HCT116 (cell line): ENCODE measurements at regions not wholly inside any gene's neighbourhood (a gene's known extent, or its start where the extent isn't known, plus 50 kb on each side); places are given as distances from the start of the nearest gene placed in this dataset.

ENCODE experiments used
- EZH2 ChIP-seq: fragments of 200-600 bp; sonication (generic); IDR thresholded peaks from 2 replicates; pipeline ENCODE4 v1.6.1; 2017; ENCODE audit warnings: antibody characterized with exemption, mixed run types
- JUND ChIP-seq: IDR thresholded peaks from 2 replicates; pipeline ENCODE4 v1.6.1; 2012
- POLR2A ChIP-seq: IDR thresholded peaks from 2 replicates; pipeline ENCODE4 v1.7.0; 2011; ENCODE audit warnings: borderline replicate concordance; ENCODE audit not compliant: insufficient read depth, insufficient read length; ENCODE audit errors: extremely low read depth
- POLR2AphosphoS5 ChIP-seq: IDR thresholded peaks from 2 replicates; pipeline ENCODE4 v1.6.1; 2011; ENCODE audit warnings: mild to moderate bottlenecking, low read depth, low read length, moderate library complexity
- TF ChIP-seq, protein P1 (sequence below), 3 experiments: fragments of 200-600 bp in 1 of 3; sonication (generic) in 1 of 3; IDR thresholded peaks in 2 of 3; conservative IDR thresholded peaks in 1 of 3; 2 replicates each; pipeline ENCODE4 v1.5.1; 2012 to 2017; ENCODE audit warnings: low read depth in 2 of 3, low read length in 2 of 3, antibody characterized with exemption in 1 of 3, borderline replicate concordance in 1 of 3, control low read depth in 1 of 3, mild to moderate bottlenecking in 1 of 3, mixed read lengths in 1 of 3, mixed run types in 1 of 3, moderate library complexity in 1 of 3; ENCODE audit not compliant: insufficient read depth in 1 of 3

DNA sequence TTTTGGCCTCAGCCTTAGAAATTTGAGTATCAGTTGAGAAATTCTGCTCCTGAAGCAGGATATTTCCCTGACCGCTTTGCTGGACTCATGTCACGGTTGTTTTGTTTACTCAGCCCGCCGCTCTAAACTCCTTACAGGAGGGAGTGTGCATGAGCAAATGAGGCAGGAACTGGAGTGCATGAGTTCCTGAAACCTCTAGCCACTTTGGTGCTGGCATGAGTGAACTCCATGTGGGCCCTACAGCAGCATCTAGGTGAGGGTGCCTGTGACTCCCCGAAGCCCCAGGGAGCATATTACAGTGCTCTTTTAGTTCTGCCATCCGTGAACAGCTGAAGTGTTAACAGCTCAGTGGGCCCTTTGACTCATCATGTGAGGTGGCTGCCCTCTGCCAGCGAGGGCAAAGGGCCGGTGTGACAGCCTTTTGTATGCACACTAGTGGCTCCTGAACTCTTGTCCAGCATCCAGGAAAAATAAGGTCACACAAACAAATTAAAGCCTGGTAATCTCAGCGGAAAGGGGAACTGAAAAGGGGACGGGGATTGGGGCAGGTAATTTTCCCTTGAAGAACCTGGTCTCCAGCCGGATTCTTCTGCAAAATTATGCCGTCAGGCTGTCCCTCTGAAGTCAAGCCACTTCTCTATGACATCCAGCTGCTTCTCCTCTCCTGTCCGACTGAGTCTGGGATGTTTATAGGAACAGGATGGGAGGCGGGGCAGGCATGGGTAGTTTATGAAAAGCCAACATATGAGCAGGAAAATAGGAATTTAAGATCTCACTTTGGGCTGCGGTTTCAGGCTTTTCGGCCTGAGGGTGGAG is 1668.7 kb downstream of the SUCLG1 start:
- TF ChIP-seq EZH2 = no peak
- TF ChIP-seq JUND = no peak
- TF ChIP-seq, protein P1, sequence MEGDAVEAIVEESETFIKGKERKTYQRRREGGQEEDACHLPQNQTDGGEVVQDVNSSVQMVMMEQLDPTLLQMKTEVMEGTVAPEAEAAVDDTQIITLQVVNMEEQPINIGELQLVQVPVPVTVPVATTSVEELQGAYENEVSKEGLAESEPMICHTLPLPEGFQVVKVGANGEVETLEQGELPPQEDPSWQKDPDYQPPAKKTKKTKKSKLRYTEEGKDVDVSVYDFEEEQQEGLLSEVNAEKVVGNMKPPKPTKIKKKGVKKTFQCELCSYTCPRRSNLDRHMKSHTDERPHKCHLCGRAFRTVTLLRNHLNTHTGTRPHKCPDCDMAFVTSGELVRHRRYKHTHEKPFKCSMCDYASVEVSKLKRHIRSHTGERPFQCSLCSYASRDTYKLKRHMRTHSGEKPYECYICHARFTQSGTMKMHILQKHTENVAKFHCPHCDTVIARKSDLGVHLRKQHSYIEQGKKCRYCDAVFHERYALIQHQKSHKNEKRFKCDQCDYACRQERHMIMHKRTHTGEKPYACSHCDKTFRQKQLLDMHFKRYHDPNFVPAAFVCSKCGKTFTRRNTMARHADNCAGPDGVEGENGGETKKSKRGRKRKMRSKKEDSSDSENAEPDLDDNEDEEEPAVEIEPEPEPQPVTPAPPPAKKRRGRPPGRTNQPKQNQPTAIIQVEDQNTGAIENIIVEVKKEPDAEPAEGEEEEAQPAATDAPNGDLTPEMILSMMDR (IDR thresholded peaks at IDR 0.05 in 2 of 3, conservative IDR thresholded peaks at IDR 0.05 in 1 of 3; ENCODE audit: borderline replicate concordance in 1 of 3, insufficient read depth in 1 of 3, low read depth in 2 of 3, low read length in 2 of 3) = no peak
- TF ChIP-seq POLR2AphosphoS5 = no peak
- TF ChIP-seq POLR2A = no peak
